Activated CD4-positive, alpha-beta memory T cell treated with anti-CD3 and anti-CD28 coated beads, Interleukin-2, amount 10 ng/mL, durations not matched to agents 7 days and 5 days (primary cell): ENCODE measurements at regions not wholly inside any gene's neighbourhood (a gene's known extent, or its start where the extent isn't known, plus 50 kb on each side); places are given as distances from the start of the nearest gene placed in this dataset.
A peak's percentile ranks its signal among the peaks of the same experiment; 100 is the strongest.

Experiments
- CTCF ChIA-PET: fragments of 350-600 bp; sonication (Branson Sonifier 250); formaldehyde crosslinking; loops from one replicate; lab custom pipeline; 2021; ENCODE audit warnings: antibody characterized with exemption, inconsistent platforms; lab: Charles Lee
- POLR2A ChIA-PET: fragments of 350-600 bp; sonication (Branson Sonifier 250); formaldehyde crosslinking; loops from one replicate; lab custom pipeline; 2021; ENCODE audit warnings: antibody characterized with exemption; lab: Charles Lee
- DNase-seq: peaks from one replicate; pipeline ENCODE4 v3.0.0-alpha.2; 2020
- H3K27ac Mint-ChIP-seq: one replicate; pipeline ENCODE4 v1.8.0; 2021; ENCODE audit warnings: mild to moderate bottlenecking, mixed read lengths
- H3K27me3 Mint-ChIP-seq: one replicate; pipeline ENCODE4 v1.8.0; 2021; ENCODE audit warnings: mixed read lengths
- H3K36me3 Mint-ChIP-seq: one replicate; pipeline ENCODE4 v1.8.0; 2021; ENCODE audit warnings: low read depth, mixed read lengths
- H3K4me1 Mint-ChIP-seq: one replicate; pipeline ENCODE4 v1.8.0; 2021; ENCODE audit warnings: mixed read lengths
- H3K4me3 Mint-ChIP-seq: one replicate; pipeline ENCODE4 v1.8.0; 2021; ENCODE audit warnings: mild to moderate bottlenecking, mixed read lengths
- H3K9me3 Mint-ChIP-seq: one replicate; pipeline ENCODE4 v1.8.0; 2021; ENCODE audit warnings: mixed read lengths

GRCh38 chr17:13365331-13365730, 236.4 kb downstream of the HS3ST3A1 start:
- Mint-ChIP-seq H3K27ac (no peak overlapping the region), H3K36me3 (no peaks in the 10 kb centered on the region), H3K4me3 (no peak overlapping the region), H3K4me1 (no peaks in the 10 kb centered on the region), H3K9me3 (no peaks in the 10 kb centered on the region), H3K27me3 (peaks cover 3% of the 10 kb centered on the region)
- ChIA-PET CTCF (no interaction called here), POLR2A (no interaction called here)
- no peak for DNase-seq

DNA sequence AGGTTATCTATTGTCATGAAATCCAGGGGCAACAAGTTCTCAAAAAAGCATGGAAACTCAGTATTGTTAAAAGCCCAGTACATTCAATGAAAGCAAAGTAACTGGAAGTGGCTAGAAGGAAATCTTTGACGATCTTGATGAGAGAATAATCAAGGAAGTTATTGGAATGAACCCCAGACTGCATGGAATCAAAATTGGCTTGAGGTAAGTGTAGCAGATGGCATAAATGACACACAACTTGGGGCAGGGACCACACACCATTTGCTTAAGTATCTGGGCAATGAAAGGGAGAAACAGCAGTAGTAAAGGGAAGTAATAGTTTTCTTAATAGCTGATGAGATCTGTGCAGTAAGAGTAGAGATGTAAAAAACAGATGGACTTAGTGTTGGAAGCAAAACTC, 238.0 kb downstream of the HS3ST3A1 start:
- H3K4me1 Mint-ChIP-seq: no peaks in the 10 kb centered on the region
- no peaks in the 10 kb centered on the region for H3K36me3 Mint-ChIP-seq
- CTCF ChIA-PET: interaction anchor here (1.0 kb wide), 1 partner anchor 27 kb away, joined by 3 read pairs; no protein-coding TSS in a partner anchor
- H3K4me3 Mint-ChIP-seq: no peak overlapping the region
- H3K27ac Mint-ChIP-seq: no peak overlapping the region
- no peak for DNase-seq
- no peaks in the 10 kb centered on the region for H3K9me3 Mint-ChIP-seq
- POLR2A ChIA-PET: no interaction called here
- H3K27me3 Mint-ChIP-seq: peaks cover 3% of the 10 kb centered on the region

GRCh38 chr17:13362341-13363122, 239.2 kb downstream of the HS3ST3A1 start:
- CTCF ChIA-PET: no interaction called here
- H3K36me3 Mint-ChIP-seq: no peaks in the 10 kb centered on the region
- H3K4me3 Mint-ChIP-seq: no peak overlapping the region
- H3K4me1 Mint-ChIP-seq: no peaks in the 10 kb centered on the region
- no peaks in the 10 kb centered on the region for H3K9me3 Mint-ChIP-seq
- POLR2A ChIA-PET: no interaction called here
- DNase-seq: no peak
- no peak overlapping the region for H3K27ac Mint-ChIP-seq
- H3K27me3 Mint-ChIP-seq: peaks cover 3% of the 10 kb centered on the region

GRCh38 chr17:13359774-13360173, 242.0 kb downstream of the HS3ST3A1 start:
- CTCF ChIA-PET: no interaction called here

GRCh38 chr17:13355054-13355453, 246.7 kb downstream of the HS3ST3A1 start:
- no peak for DNase-seq
- CTCF ChIA-PET: interaction anchor here (1.7 kb wide), 1 partner anchor 10 kb away, joined by 3 read pairs; no protein-coding TSS in a partner anchor
- Mint-ChIP-seq H3K4me3 (no peak overlapping the region), H3K36me3 (no peaks in the 10 kb centered on the region), H3K4me1 (no peaks in the 10 kb centered on the region), H3K9me3 (no peaks in the 10 kb centered on the region), H3K27me3 (peaks cover 2% of the 10 kb centered on the region), H3K27ac (no peak overlapping the region)
- POLR2A ChIA-PET: no interaction called here

More at GRCh38 chr17:13359774-13360173, 242.0 kb downstream of the HS3ST3A1 start:
- H3K9me3 Mint-ChIP-seq: no peaks in the 10 kb centered on the region
- POLR2A ChIA-PET: no interaction called here
- H3K4me3 Mint-ChIP-seq: no peak overlapping the region
- H3K27me3 Mint-ChIP-seq: peaks cover 3% of the 10 kb centered on the region
- no peak overlapping the region for H3K27ac Mint-ChIP-seq
- no peak for DNase-seq
- no peaks in the 10 kb centered on the region for H3K4me1 Mint-ChIP-seq
- H3K36me3 Mint-ChIP-seq: no peaks in the 10 kb centered on the region

DNA sequence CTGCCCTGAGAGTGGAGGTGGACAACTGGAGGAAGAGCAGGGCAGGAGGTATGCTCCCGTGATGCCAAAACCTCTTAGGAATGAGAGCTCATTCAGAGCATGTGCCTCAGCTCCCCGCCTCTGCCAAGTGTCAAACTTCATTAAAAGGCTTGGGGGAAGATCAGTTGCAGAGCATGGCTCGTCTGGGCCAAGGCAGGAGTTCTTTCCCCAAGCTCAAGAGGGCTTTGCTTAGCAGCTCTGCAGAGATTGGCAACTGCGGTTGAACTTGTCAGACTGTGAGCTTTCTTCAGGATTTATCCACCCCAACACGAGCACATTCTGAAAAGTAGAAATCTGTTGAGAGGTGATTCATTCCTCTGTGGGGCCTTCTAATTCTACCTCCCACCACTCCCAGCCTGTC, 248.1 kb downstream of the HS3ST3A1 start:
- no peaks in the 10 kb centered on the region for H3K9me3 Mint-ChIP-seq
- H3K27ac Mint-ChIP-seq: no peak overlapping the region
- ChIA-PET POLR2A (no interaction called here), CTCF (interaction anchor here (1.7 kb wide), 1 partner anchor 9 kb away, joined by 3 read pairs; no protein-coding TSS in a partner anchor)
- DNase-seq: no peak
- H3K36me3 Mint-ChIP-seq: no peaks in the 10 kb centered on the region
- H3K27me3 Mint-ChIP-seq: peaks cover 2% of the 10 kb centered on the region
- H3K4me3 Mint-ChIP-seq: no peak overlapping the region
- no peaks in the 10 kb centered on the region for H3K4me1 Mint-ChIP-seq

GRCh38 chr17:13352747-13353415, 248.8 kb downstream of the HS3ST3A1 start:
- Mint-ChIP-seq H3K27me3 (peaks cover 2% of the 10 kb centered on the region), H3K27ac (no peak overlapping the region), H3K9me3 (no peaks in the 10 kb centered on the region), H3K36me3 (no peaks in the 10 kb centered on the region), H3K4me1 (peaks cover 1% of the 10 kb centered on the region), H3K4me3 (no peak overlapping the region)
- POLR2A ChIA-PET: no interaction called here
- CTCF ChIA-PET: no interaction called here
- no peak for DNase-seq

GRCh38 chr17:13351046-13351445, 250.7 kb downstream of the HS3ST3A1 start:
- no peak overlapping the region for H3K4me3 Mint-ChIP-seq
- peaks cover 2% of the 10 kb centered on the region for H3K27me3 Mint-ChIP-seq
- no peaks in the 10 kb centered on the region for H3K36me3 Mint-ChIP-seq
- no peak for DNase-seq
- peaks cover 2% of the 10 kb centered on the region for H3K9me3 Mint-ChIP-seq
- H3K4me1 Mint-ChIP-seq: peaks cover 12% of the 10 kb centered on the region
- no peak overlapping the region for H3K27ac Mint-ChIP-seq
- ChIA-PET POLR2A (no interaction called here), CTCF (no interaction called here)

- Mint-ChIP-seq H3K4me3 (no peak overlapping the region), H3K4me1 (peaks cover 13% of the 10 kb centered on the region)
- CTCF ChIA-PET: no interaction called here
Observed at GRCh38 chr17:13350466-13350865, 251.3 kb downstream of the HS3ST3A1 start.

DNA sequence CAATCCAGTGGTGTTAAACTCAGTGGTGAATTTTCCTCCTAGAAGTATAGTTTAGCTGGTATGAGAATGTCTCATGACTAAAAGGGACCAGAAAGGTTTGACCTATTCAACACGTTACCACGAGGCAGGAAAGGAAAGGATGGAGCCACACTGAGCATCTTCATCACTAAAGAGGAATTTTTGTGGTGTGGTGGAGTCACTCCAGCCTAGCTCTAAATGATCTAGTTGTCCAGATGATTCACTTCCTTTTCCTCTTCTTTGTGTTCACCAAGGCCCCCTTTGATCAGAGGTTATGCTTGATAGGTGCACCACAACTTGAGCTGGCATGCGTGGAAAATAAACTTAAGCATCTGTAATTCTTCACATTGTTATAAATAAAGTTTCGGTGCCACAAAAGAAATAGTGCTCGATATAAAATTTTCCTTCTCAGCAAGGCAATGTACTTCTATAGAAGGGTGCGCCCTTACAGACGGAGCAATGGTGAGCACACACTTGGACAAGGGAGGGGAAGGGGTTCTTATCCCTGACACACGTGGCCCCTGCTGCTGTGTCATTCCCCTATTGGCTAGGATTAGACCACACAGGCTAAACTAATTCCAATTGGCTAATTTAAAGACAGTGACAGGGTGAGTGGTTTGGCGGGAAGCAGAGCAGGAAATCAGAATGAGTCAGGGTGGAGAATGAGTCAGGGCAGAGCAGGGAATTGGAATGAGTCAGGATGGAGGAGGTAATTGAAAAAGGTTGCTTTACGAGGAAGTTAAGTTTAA, 254.6 kb downstream of the HS3ST3A1 start:
- ChIA-PET POLR2A (no interaction called here), CTCF (no interaction called here)
- H3K27me3 Mint-ChIP-seq: peaks cover 5% of the 10 kb centered on the region
- H3K36me3 Mint-ChIP-seq: no peaks in the 10 kb centered on the region
- peak overlapping the region; percentile 13 for H3K27ac Mint-ChIP-seq
- peaks cover 13% of the 10 kb centered on the region for H3K4me1 Mint-ChIP-seq
- DNase-seq: no peak
- peaks cover 2% of the 10 kb centered on the region for H3K9me3 Mint-ChIP-seq
- no peak overlapping the region for H3K4me3 Mint-ChIP-seq

More at GRCh38 chr17:13350466-13350865, 251.3 kb downstream of the HS3ST3A1 start:
- no peak overlapping the region for H3K27ac Mint-ChIP-seq
- peaks cover 2% of the 10 kb centered on the region for H3K9me3 Mint-ChIP-seq
- H3K27me3 Mint-ChIP-seq: peaks cover 2% of the 10 kb centered on the region
- DNase-seq: no peak
- no peaks in the 10 kb centered on the region for H3K36me3 Mint-ChIP-seq
- POLR2A ChIA-PET: no interaction called here

DNA sequence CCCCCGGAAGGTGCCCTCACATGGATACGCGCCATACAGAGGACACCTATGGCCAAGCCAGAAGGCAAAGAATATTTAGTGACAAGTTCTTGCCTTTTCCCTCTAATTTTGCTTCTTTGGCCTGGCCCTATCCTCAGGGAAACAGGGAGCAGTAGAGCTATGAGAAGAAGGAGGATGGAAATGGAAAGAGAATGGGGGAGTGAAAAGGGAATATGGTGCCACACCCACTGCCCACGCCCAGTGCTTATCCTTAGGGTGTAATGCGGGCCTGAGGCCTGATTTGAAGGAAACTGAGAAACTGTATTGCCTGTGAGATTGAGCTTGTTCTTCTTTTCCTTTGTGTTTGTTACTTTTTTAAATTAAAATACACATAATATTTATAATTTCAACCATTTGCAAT, 255.1 kb downstream of the HS3ST3A1 start:
- ChIA-PET POLR2A (no interaction called here), CTCF (no interaction called here)

DNA sequence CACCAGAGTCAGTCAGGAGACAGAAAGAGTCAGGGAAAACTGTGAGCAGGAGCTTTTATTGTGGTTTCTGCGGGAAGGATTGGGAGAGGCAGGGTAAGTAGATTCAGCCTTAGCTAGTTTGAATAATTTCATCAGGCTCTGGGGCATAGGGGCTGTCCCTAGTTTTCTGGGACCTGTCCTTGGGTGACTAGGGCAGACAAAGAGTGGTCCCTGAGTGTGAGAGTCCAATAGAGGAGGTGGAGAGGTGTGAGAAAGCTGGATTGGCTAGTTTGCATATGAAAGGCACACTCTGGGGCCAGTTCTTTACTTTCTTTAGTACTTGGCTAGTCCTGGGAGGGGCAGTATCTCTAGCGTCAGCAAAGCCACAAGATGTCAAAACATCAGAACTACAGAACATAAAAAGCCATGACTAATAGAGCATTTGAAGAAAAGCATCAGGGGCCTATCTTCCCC, 255.6 kb downstream of the HS3ST3A1 start:
- peaks cover 5% of the 10 kb centered on the region for H3K27me3 Mint-ChIP-seq
- DNase-seq: no peak
- no peaks in the 10 kb centered on the region for H3K36me3 Mint-ChIP-seq
- H3K27ac Mint-ChIP-seq: no peak overlapping the region
- ChIA-PET POLR2A (no interaction called here), CTCF (no interaction called here)
- peaks cover 13% of the 10 kb centered on the region for H3K4me1 Mint-ChIP-seq
- H3K4me3 Mint-ChIP-seq: no peak overlapping the region
- H3K9me3 Mint-ChIP-seq: peaks cover 2% of the 10 kb centered on the region

More for the DNA sequence above, 255.1 kb downstream of the HS3ST3A1 start:
- H3K27ac Mint-ChIP-seq: no peak overlapping the region
- peaks cover 5% of the 10 kb centered on the region for H3K27me3 Mint-ChIP-seq
- peaks cover 2% of the 10 kb centered on the region for H3K9me3 Mint-ChIP-seq
- H3K4me1 Mint-ChIP-seq: peaks cover 13% of the 10 kb centered on the region
- no peaks in the 10 kb centered on the region for H3K36me3 Mint-ChIP-seq
- no peak for DNase-seq
- H3K4me3 Mint-ChIP-seq: no peak overlapping the region

- POLR2A ChIA-PET: no interaction called here
- H3K27me3 Mint-ChIP-seq: peaks cover 22% of the 10 kb centered on the region
- CTCF ChIA-PET: interaction anchor here (1.2 kb wide), 1 partner anchor 1588 kb away, joined by 3 read pairs; no protein-coding TSS in a partner anchor
- no peaks in the 10 kb centered on the region for H3K36me3 Mint-ChIP-seq
- no peak for DNase-seq
- H3K27ac Mint-ChIP-seq: no peak overlapping the region
- peaks cover 4% of the 10 kb centered on the region for H3K4me1 Mint-ChIP-seq
- H3K4me3 Mint-ChIP-seq: no peak overlapping the region
- no peaks in the 10 kb centered on the region for H3K9me3 Mint-ChIP-seq
Observed at GRCh38 chr17:13338421-13338820, 263.3 kb downstream of the HS3ST3A1 start.
